ENCODE measurements at regions not wholly inside any gene's neighbourhood (a gene's known extent, or its start where the extent isn't known, plus 50 kb on each side); places are given as distances from the start of the nearest gene placed in this dataset.

GRCh38 chr2:180257247-180257646, 250.2 kb upstream of the CWC22 start:
- TF ChIP-seq, protein P1, sequence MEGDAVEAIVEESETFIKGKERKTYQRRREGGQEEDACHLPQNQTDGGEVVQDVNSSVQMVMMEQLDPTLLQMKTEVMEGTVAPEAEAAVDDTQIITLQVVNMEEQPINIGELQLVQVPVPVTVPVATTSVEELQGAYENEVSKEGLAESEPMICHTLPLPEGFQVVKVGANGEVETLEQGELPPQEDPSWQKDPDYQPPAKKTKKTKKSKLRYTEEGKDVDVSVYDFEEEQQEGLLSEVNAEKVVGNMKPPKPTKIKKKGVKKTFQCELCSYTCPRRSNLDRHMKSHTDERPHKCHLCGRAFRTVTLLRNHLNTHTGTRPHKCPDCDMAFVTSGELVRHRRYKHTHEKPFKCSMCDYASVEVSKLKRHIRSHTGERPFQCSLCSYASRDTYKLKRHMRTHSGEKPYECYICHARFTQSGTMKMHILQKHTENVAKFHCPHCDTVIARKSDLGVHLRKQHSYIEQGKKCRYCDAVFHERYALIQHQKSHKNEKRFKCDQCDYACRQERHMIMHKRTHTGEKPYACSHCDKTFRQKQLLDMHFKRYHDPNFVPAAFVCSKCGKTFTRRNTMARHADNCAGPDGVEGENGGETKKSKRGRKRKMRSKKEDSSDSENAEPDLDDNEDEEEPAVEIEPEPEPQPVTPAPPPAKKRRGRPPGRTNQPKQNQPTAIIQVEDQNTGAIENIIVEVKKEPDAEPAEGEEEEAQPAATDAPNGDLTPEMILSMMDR (conservative IDR thresholded peaks at IDR 0.05; ENCODE audit: low read depth, low read length): no peak
- TF ChIP-seq MAFK (IDR thresholded peaks at IDR 0.05; ENCODE audit: low read depth, low read length) (no peak), MAZ (IDR thresholded peaks at IDR 0.05; ENCODE audit: borderline replicate concordance, low read depth, low read length) (no peak), POLR2A (IDR thresholded peaks at IDR 0.05; ENCODE audit: low read depth, low read length) (no peak), SMC3 (IDR thresholded peaks at IDR 0.05; ENCODE audit: low read depth, low read length) (no peak), USF2 (IDR thresholded peaks at IDR 0.05; ENCODE audit: low read depth, low read length) (no peak), RAD21 (IDR thresholded peaks at IDR 0.05; ENCODE audit: low read length) (no peak), CEBPB (IDR thresholded peaks at IDR 0.05; ENCODE audit: low read depth, low read length) (no peak), CHD1 (IDR thresholded peaks at IDR 0.05; ENCODE audit: low read depth, low read length) (no peak), NFE2L2 (IDR thresholded peaks at IDR 0.05; ENCODE audit: low read depth, low read length) (no peak), RCOR1 (IDR thresholded peaks at IDR 0.05; ENCODE audit: insufficient replicate concordance, low read length) (no peak), FOS (IDR thresholded peaks at IDR 0.05; ENCODE audit: low read depth, low read length) (no peak), RFX5 (IDR thresholded peaks at IDR 0.05; ENCODE audit: low read depth, low read length) (no peak)
- TF ChIP-seq, protein P2, sequence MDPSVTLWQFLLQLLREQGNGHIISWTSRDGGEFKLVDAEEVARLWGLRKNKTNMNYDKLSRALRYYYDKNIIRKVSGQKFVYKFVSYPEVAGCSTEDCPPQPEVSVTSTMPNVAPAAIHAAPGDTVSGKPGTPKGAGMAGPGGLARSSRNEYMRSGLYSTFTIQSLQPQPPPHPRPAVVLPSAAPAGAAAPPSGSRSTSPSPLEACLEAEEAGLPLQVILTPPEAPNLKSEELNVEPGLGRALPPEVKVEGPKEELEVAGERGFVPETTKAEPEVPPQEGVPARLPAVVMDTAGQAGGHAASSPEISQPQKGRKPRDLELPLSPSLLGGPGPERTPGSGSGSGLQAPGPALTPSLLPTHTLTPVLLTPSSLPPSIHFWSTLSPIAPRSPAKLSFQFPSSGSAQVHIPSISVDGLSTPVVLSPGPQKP (IDR thresholded peaks at IDR 0.05; ENCODE audit: borderline replicate concordance, low read depth, low read length): no peak
